ENCODE measurements at regions not wholly inside any gene's neighbourhood (a gene's known extent, or its start where the extent isn't known, plus 50 kb on each side); places are given as distances from the start of the nearest gene placed in this dataset.
"Not testable (repeated sequence)": the region's sequence is repeated elsewhere in the genome, so short reads cannot be mapped to it uniquely, and the experiment has no call there.

DNA sequence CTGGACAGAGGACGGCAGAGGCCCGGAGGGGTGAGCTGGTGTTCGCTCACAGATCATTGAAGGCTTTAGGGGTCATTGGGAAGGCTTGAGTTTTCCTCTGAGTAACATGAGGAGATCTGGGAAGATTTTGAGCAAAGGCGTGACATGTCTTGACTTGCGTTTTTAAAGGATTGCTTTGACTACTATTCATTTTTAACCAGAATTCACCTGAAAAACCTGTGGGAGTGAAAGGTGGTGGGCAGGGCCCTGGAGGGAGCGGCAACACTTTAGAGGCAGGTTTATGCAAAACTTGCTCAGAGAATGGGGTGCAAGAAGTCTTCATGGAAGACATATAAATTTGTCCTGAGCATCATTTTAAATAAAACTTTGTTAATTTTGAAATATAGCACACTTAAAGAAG lies 72.2 kb upstream of the EEF1E1 start:
- Histone ChIP-seq H3K36me3 (no peaks in the 10 kb centered on the region), H3K4me3 (no peak overlapping the region), H3K4me1 (no peaks in the 10 kb centered on the region), H3K27me3 (no peaks in the 10 kb centered on the region), H3K27ac (no peak overlapping the region), H3K9me3 (no peaks in the 10 kb centered on the region)
- 90 to 94% methylated on average over 6 of the region's 6 CpGs for WGBS, 2 donors
- intact Hi-C loops (cut with DNase I) = no loop called here
- DNase-seq = no peak
- TF ChIP-seq EP300 (IDR thresholded peaks at IDR 0.05) = no peak
- TF ChIP-seq, protein P1, sequence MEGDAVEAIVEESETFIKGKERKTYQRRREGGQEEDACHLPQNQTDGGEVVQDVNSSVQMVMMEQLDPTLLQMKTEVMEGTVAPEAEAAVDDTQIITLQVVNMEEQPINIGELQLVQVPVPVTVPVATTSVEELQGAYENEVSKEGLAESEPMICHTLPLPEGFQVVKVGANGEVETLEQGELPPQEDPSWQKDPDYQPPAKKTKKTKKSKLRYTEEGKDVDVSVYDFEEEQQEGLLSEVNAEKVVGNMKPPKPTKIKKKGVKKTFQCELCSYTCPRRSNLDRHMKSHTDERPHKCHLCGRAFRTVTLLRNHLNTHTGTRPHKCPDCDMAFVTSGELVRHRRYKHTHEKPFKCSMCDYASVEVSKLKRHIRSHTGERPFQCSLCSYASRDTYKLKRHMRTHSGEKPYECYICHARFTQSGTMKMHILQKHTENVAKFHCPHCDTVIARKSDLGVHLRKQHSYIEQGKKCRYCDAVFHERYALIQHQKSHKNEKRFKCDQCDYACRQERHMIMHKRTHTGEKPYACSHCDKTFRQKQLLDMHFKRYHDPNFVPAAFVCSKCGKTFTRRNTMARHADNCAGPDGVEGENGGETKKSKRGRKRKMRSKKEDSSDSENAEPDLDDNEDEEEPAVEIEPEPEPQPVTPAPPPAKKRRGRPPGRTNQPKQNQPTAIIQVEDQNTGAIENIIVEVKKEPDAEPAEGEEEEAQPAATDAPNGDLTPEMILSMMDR (IDR thresholded peaks at IDR 0.05) = no peak
- no peak for TF ChIP-seq POLR2A (IDR thresholded peaks at IDR 0.05)
- no peak for TF ChIP-seq POLR2AphosphoS5 (IDR thresholded peaks at IDR 0.05)

DNA sequence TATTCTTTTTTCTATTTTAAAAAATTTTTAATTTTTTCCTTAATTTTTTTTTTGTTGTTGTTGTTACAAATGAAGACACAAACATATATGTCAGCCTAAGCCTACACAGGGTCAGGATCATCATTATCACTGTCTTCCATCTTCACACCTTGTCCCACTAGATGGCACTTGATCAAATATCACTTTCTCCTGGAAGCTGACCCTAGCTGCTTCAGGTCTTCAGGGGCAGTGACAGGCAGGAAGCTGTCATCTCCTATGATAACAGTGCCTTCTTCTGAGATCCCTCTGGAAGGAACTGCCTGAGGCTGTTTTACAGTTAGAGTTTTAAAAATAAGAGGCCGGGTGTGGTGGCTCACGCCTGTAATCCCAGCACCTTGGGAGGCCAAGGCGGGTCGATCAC lies 70.2 kb upstream of the EEF1E1 start:
- H3K4me1 ChIP-seq = no peaks in the 10 kb centered on the region
- WGBS, 2 donors = 88 to 92% methylated on average over 4 of the region's 4 CpGs
- no peaks in the 10 kb centered on the region for H3K36me3 ChIP-seq
- DNase-seq = no peak
- H3K27ac ChIP-seq = no peak overlapping the region
- intact Hi-C loops (cut with DNase I) = no loop called here
- TF ChIP-seq POLR2AphosphoS5 (IDR thresholded peaks at IDR 0.05) = no peak
- no peak for TF ChIP-seq EP300 (IDR thresholded peaks at IDR 0.05)
- TF ChIP-seq POLR2A (IDR thresholded peaks at IDR 0.05) = no peak
- TF ChIP-seq, protein P1 (IDR thresholded peaks at IDR 0.05) = no peak
- no peak overlapping the region for H3K4me3 ChIP-seq
- no peaks in the 10 kb centered on the region for H3K27me3 ChIP-seq
- no peaks in the 10 kb centered on the region for H3K9me3 ChIP-seq

DNA sequence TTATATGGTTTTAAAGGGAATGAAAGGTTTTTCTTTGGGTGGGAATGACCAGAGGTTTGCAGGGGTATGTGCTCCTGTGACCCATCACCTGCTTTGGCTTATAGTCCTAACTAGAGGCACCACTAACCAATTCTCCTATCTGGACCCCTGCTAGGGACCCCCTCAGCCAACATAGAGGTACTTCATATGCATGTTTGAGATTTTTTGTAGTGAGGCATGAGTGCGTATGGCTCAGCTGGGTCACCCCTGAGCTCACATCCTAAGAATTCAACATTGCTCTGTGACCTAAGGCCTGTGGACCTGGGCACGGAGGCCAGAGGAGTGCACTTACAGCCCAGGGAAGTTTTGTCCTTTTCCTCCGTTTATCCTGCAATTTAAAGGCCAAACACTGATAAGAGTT lies 68.4 kb upstream of the EEF1E1 start:
- Histone ChIP-seq H3K9me3 (no peaks in the 10 kb centered on the region), H3K4me3 (no peak overlapping the region), H3K4me1 (no peaks in the 10 kb centered on the region), H3K27ac (no peak overlapping the region), H3K36me3 (no peaks in the 10 kb centered on the region), H3K27me3 (no peaks in the 10 kb centered on the region)
- DNase-seq = no peak
- TF ChIP-seq, protein P1 (IDR thresholded peaks at IDR 0.05) = no peak
- TF ChIP-seq EP300 (IDR thresholded peaks at IDR 0.05) = no peak
- no peak for TF ChIP-seq POLR2A (IDR thresholded peaks at IDR 0.05)
- no peak for TF ChIP-seq POLR2AphosphoS5 (IDR thresholded peaks at IDR 0.05)
- 49 to 76% methylated on average over 3 of the region's 3 CpGs for WGBS, 2 donors
- intact Hi-C loops (cut with DNase I) = no loop called here

DNA sequence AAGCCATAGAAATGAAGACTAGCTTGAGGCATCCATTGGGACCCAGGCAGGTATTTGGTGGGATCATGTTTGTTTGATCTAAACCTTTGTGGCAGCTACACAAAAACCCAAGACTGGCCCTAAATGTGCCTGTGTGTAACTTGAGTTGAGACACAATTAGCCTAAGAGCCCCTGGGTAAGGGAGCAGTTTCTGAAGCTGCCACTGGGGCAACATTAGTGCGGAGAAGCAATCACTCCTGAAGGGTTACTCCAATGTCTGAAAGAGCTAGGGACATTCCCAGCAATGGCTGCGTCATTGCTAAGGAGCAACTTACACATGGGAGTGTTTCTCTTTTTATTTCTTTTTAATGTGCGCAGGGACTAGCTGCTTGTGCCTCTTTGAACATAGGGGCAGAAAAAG lies 67.9 kb upstream of the EEF1E1 start:
- intact Hi-C loops (cut with DNase I) = no loop called here
- WGBS, 2 donors = 84 to 97% methylated on average over 3 of the region's 3 CpGs
- no peaks in the 10 kb centered on the region for H3K36me3 ChIP-seq

DNA sequence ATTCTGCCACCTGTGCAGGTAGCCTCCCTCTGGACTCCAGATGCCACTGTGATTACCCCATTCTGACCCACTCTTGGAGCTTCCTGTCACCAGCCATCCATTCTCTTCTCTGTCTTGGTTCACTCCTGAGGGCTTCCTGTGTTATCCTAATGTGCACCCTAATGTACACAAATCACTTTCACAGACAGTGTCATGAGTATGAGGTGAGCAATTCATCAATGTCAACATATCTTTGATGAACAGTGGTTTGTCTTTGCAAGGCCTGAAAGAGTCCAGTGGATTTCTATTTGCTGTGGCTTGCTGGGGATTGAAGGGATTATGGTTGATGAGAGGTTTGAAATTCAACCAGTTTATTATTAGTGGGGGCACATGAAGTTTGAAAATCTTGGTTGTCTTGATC lies 63.8 kb upstream of the EEF1E1 start:
- Histone ChIP-seq H3K27me3 (no peaks in the 10 kb centered on the region), H3K4me1 (no peaks in the 10 kb centered on the region), H3K27ac (no peak overlapping the region), H3K4me3 (no peak overlapping the region), H3K9me3 (no peaks in the 10 kb centered on the region), H3K36me3 (no peaks in the 10 kb centered on the region)
- TF ChIP-seq POLR2AphosphoS5 (IDR thresholded peaks at IDR 0.05) = no peak
- no peak for TF ChIP-seq POLR2A (IDR thresholded peaks at IDR 0.05)
- TF ChIP-seq EP300 (IDR thresholded peaks at IDR 0.05) = no peak
- TF ChIP-seq, protein P1 (IDR thresholded peaks at IDR 0.05) = no peak
- DNase-seq = no peak
- intact Hi-C loops (cut with DNase I) = no loop called here

More for the DNA sequence above, 67.9 kb upstream of the EEF1E1 start:
- TF ChIP-seq, protein P1 (IDR thresholded peaks at IDR 0.05) = no peak
- TF ChIP-seq POLR2AphosphoS5 (IDR thresholded peaks at IDR 0.05) (no peak), EP300 (IDR thresholded peaks at IDR 0.05) (no peak), POLR2A (IDR thresholded peaks at IDR 0.05) (no peak)
- Histone ChIP-seq H3K27me3 (no peaks in the 10 kb centered on the region), H3K4me1 (no peaks in the 10 kb centered on the region), H3K9me3 (no peaks in the 10 kb centered on the region), H3K27ac (no peak overlapping the region), H3K4me3 (no peak overlapping the region)
- DNase-seq = no peak

DNA sequence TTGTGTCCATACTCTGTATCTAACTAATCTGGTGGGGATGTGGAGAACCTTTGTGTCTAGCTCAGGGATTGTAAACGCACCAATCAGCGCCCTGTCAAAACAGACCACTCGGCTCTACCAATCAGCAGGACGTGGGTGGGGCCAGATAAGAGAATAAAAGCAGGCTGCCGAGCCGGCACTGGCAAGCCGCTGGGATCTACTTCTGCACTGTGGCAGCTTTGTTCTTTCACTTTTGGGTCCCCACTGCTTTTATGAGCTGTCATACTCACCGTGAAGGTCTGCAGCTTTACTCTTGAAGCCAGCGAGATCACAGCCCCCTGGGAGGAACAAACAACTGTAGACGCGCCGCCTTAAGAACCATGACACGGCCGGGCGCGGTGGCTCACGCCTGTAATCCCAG lies 62.7 kb upstream of the EEF1E1 start:
- H3K27ac ChIP-seq; H3K4me3 ChIP-seq; DNase-seq; intact Hi-C loops (cut with DNase I); H3K9me3 ChIP-seq; H3K4me1 ChIP-seq; H3K36me3 ChIP-seq; H3K27me3 ChIP-seq: not testable (repeated sequence)
- WGBS, 2 donors = 91 to 92% methylated on average over 17 of the region's 17 CpGs

DNA sequence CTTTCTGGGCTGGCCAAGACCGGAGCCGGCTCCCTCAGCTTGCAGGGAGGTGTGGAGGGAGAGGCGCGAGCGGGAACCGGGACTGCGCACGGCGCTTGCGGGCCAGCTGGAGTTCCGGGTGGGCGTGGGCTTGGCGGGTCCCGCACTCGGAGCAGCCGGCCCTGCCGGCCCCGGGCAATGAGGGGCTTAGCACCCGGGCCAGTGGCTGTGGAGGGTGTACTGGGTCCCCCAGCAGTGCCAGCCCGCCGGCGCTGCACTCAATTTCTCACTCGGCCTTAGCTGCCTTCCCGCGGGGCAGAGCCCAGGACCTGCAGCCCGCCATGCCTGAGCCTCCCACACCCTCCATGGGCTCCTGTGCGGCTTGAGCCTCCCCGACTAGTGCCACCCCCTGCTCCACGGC lies 61.9 kb upstream of the EEF1E1 start:
- H3K4me1 ChIP-seq; DNase-seq; H3K27me3 ChIP-seq; H3K27ac ChIP-seq; intact Hi-C loops (cut with DNase I); H3K36me3 ChIP-seq; H3K4me3 ChIP-seq; H3K9me3 ChIP-seq: not testable (repeated sequence)
- WGBS, 2 donors = 96 to 98% methylated on average over 29 of the region's 29 CpGs
